ENCODE measurements at regions not wholly inside any gene's neighbourhood (a gene's known extent, or its start where the extent isn't known, plus 50 kb on each side); places are given as distances from the start of the nearest gene placed in this dataset.

DNA sequence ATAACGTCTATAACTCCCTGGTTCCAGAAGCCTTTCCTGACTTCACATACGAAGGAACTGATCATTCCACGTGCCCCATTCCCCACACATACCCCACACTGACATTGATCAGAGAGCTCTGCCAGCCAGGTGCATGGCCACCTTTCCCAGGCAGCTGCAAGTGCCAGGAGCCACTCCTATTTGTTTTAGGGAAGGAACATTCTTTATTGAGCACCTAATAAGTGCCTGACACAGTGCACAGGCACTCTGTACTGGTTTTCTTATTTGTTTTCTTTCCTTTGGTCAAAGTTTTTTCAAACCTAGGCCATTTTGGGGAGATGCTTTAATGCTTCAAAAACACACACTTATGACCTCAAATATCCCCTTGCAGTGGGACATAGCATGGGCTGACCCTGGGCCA lies 50.0 kb downstream of the PITPNM2 start:
- DNase-seq (ENCODE audit: low read depth): no peak

- no peak for DNase-seq (ENCODE audit: low read depth)
These were observed 50.4 kb downstream of the PITPNM2 start for GRCh38 chr12:123100450-123100849.

GRCh38 chr12:123099560-123100192 lies 51.2 kb downstream of the PITPNM2 start:
- no peak for DNase-seq (ENCODE audit: low read depth)

DNA sequence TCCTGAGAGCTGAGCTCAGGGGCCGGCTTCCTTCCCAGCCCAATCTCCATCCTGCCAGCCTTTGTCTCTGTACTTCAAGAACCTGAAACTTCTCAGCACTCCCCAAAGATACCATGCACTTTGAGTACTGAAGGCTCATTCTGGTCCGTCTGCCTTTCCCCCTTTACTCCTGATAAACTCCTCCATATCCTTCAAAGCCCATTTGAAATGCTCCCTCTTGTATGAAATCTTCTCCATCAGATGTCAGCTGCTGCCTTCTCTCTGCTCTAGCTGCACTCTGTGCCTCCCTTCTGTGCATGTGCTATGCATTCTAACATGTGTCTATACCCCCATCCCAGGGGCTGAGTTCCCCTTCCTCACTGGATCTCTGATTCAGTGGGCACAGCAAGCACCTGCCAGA lies 52.1 kb downstream of the PITPNM2 start:
- DNase-seq (ENCODE audit: low read depth): no peak

- no peak for DNase-seq (ENCODE audit: low read depth)
These were observed 53.3 kb downstream of the PITPNM2 start for GRCh38 chr12:123097561-123098084.

- DNase-seq (ENCODE audit: low read depth): no peak
These were observed 54.1 kb downstream of the PITPNM2 start for GRCh38 chr12:123096741-123097140.

- DNase-seq (ENCODE audit: low read depth): no peak
These were observed 54.7 kb downstream of the PITPNM2 start for GRCh38 chr12:123096182-123096581.

- no peak for DNase-seq (ENCODE audit: low read depth)
These were observed 55.6 kb downstream of the PITPNM2 start for GRCh38 chr12:123095078-123095881.

DNA sequence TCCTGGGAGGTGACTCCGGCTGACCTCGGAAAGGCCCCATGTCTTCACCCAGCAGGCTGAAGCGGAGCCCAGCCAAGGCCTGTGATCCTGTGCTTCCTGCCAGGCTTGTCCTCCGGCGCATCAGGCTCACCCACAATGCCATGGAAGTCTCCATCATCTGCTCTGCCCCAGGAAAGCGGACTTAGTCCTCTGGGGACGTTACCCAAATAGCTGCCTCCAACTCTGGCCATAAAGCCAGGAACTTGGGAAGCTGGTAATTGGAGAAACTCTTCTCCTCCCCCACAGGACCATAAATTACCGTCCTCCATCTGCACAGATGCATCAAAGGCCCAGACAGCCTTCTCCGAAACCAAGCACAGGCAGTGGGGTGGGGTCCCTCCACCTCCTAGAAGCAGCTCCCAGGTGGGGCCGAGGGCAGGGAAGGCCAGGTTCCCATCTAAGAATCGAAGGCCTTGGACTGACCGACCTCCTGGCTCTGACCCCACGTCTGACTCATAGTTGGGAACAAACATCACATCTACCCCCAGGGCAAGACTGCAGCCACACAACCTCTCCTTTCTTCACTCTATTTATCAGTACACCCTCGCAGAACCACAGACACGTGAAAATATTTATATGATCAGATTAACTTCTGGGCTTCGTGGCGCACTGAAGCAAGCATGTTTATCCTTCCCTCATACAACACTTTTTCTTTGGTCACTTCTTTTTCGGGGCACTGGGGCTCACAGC lies 56.4 kb downstream of the PITPNM2 start:
- DNase-seq (ENCODE audit: low read depth): no peak

DNA sequence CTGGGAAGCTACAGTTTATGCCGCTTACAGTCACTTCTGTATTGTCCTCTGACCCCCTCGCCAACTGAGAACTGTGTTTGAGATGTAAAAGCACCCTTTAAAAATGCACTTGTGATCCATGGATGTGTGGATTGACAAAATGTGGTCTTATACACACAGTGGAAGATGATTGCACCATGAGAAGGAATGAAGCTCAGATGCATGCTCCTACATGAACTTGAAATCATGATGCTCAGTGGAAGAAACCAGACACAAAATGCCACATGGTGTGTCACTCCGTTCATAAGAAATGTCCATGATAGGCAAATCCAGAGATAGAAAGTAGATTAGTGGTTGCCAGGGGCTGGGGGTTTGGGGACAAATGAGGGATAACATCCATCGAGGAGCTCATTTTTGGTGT lies 58.0 kb downstream of the PITPNM2 start:
- no peak for DNase-seq (ENCODE audit: low read depth)

DNA sequence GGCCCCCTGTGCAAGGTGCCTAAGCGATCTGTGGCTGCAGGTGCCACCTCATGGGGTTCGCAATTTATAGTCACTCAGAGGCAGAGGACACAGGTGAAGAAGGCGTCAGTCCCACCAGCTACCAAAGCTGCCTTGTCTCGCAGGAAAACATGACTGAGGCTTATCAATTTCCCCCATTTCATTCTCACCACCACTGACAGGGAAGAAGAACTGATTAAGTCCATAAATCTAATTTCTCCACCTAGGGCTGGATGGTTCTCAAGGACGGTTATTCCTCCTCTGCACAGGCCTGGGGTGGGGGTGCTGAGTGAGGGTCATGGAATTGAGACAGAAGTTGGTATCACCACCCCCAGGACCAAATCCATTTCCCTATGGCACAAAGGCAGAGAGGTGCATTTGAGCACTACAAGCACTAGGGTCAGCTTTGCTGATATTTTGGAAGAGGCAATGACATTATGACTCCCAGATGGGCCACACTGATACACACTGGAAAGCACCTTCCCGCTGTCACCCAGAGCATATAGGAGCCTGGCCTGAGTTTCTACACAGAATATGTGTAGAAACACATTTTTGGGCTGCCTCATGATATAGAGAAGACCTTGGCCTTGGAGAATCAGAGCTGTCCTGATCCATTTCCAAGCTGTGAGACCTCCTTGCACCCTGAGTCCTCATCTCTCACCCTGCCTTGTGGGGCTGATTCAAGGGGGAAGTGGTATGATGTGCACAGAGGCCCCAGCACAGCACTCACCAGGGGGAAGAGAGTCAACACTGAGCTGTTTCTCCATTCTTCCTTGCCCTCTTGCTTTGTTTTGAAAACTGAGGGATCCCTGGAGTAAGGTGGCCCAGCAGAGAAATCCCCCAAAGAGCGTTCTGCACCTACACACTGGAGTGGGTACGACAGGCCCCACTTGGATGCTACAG lies 59.4 kb downstream of the PITPNM2 start:
- DNase-seq (ENCODE audit: low read depth): no peak

DNA sequence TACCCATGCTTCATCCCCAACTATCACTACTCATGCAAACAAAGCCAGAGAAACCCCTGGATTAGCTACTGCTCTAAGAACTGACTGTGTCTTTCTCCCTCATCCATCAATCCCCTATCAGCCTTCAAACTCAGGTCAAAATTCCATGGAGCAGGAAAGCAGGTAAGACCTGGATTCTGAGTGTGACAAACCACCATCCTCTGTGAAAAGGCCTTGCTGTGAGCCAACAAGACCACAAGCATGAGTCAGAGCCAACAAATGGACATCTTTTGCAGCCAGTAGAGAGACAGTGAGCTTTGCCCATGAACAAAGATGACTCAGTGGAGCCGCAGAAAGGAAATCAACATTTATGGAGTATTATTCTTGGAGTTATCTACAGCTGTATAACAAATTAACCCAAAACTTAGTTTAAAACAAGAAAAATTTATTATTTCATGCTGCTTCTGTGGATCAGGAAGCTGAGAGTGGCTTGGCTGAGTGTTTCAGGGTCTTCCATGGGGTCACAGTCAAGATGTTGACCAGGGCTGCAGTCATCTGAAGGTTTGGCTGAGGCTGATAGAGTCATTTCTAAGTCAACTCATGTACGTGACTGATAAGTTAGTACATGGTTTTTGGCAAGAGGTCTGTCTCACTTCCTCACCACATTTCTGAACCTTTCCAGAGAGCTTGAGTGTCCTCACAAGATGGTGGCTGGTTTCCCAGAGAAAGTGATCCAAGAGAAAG lies 61.1 kb downstream of the PITPNM2 start:
- no peak for DNase-seq (ENCODE audit: low read depth)

GRCh38 chr12:123089140-123089539 lies 61.8 kb downstream of the PITPNM2 start:
- no peak for DNase-seq (ENCODE audit: low read depth)

DNA sequence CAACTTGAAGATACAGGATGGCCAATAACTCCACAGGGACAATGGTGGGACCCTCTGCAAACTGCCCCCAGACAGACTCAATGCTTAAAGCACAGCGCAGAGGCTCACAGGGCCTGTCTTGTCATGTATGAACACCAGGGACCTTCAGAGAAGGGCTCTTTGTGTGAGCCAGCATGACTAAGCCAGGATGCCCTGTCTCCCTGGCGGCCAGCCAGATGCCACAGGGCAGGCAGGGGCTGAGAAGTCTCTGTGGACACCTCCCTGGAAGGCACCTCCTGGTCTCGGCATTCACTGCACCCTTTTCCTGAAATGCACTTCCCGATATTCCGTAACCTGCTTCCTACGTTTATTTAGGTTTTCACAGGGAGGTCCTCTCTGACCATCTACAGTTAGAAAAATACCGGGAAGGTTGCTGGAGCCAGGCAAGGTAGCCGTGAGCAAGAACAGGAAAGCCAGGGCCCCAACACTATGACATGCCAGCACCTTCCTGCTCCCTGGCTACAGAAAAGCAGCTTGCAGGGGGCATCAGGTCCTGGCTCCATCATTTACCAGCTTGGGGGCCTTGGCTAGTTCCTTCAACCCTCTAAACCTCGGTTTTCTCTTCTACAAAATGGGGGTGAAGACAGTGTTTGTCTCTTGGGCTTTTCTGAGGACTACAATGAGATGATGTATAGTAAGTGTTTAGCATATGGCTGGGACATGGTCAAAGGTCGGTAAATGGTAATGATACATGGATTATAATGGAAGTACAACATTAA lies 65.0 kb downstream of the PITPNM2 start:
- no peak for DNase-seq (ENCODE audit: low read depth)

DNA sequence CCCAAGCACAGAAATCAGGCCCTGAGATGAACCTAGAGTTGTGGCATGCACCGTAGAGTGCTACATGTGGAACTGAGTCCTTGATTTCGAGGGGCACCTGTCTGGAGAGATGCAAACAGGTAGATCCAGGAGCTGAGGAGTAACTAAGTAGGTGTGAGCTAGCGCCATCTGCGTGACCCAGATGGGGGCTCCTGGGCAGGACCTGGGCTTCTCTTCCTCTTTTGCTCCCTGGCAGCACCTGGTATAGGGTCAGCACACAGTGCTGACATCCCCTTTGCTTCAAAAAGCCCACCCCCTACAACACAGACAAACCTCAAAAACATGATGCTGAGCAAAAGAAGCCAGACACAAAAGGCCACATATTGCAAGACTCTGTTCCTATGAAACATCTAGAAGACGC lies 65.8 kb downstream of the PITPNM2 start:
- DNase-seq (ENCODE audit: low read depth): no peak

DNA sequence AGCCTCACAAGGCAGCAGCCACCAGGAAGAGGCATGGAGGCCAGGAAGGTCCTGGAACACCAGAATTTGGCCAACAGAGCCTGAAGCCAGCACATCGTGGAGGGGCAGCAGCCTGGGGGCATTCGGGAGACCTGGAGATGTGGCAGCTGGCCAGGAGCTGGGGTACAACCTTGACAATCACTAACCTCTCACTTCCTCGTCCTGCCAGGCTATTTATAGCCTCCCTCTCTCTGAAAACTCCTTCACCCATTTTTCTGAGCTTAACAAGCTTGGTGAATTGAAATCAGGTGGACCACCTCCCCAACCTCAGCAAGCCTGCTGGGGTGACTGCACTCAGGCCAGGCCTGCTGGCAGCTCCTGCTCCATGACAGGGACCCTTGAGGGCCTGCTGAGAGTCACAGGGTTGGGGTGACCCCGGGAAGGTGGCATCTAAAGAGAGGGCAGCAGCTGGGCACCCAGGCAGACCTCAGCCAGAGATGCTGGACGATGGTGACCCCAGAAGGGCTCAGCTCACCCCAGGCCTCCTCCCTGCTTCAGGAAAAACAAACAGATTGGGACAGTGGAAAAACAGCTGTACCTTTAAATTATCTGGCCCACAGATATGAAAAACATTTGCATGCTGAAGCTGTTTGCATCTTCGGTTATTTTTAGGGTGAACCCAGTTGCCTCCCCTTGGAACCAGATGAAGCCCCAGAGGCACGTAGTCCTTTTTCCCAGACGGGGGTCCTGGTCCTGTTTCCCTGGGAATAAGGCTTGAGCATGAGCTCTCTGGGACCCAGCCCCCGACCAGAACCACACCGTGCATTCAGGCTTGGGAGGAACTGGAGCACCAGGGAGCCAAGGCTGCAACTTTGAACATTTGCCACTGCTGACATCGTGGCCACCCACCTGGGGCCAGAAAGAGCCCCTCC lies 67.0 kb downstream of the PITPNM2 start:
- no peak for DNase-seq (ENCODE audit: low read depth)

DNA sequence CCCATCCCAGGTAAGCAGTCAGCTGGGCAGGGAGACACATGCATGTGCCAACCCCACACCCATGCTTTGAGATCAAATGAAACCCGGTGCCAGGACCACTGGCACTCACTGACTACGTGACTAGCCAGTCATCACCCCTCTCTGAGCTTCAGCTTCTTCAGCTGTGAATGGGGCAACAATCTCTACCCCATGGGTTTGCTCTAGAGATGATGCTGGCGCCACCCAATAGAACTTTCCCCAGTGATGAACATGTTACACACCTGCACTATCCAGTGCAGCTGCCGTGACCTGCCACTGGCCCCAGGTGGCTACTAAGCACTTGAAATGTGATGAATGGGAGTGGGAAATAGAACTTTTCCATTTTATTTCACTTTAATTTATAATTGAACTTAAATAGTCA lies 70.3 kb downstream of the PITPNM2 start:
- DNase-seq (ENCODE audit: low read depth): no peak

DNA sequence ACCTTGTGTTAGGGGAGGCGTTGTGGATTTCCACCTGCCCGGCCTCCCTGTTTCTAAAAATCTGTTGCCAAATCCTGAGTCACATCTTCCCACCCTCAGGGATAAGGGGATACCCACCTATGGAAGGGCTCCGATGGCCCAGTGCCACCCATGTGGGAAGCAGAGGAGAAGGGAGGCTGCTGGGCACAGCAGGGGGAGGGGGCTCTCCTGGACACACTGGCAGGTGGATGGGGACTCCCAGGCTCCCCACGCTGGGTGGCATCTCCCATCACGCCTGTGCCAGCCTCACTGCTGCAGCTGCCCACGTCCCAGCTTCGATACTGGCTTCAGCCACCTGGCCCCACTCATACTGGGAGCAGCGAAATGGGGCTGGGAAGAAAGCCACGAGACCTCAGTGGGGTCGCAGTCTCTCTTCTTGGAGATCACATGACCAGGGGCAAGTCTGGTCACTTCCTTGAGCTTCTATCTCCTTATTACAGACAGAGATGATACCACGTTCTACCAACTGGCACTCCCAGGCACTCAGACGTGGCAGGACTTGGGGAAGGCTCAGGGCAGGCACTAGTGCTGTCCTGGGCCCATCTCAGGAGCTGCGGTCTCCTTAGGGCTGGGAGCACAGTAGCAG lies 72.2 kb downstream of the PITPNM2 start:
- no peak for DNase-seq (ENCODE audit: low read depth)

- no peak for DNase-seq (ENCODE audit: low read depth)
These were observed 72.8 kb downstream of the PITPNM2 start for GRCh38 chr12:123078120-123078465.
